Epithelial cell of esophagus (primary cell): ENCODE measurements at regions not wholly inside any gene's neighbourhood (a gene's known extent, or its start where the extent isn't known, plus 50 kb on each side); places are given as distances from the start of the nearest gene placed in this dataset.

Experiments
- DNase-seq: peaks from one replicate; pipeline ENCODE4 v3.0.0; 2010; ENCODE audit warnings: low read depth
- H3K4me3 ChIP-seq: 2 replicates; pipeline ENCODE4 v1.5.1; 2011; ENCODE audit warnings: mild to moderate bottlenecking, low read length, control low read depth
- CTCF ChIP-seq: IDR thresholded peaks from 2 replicates; pipeline ENCODE4 v1.5.1; 2011; ENCODE audit warnings: low read depth, mild to moderate bottlenecking, low read length, control low read depth, inconsistent platforms; ENCODE audit not compliant: insufficient read depth; ENCODE audit errors: missing control alignments

GRCh38 chr5:7329712-7330111 lies 66.2 kb upstream of the ADCY2 start:
- H3K4me3 ChIP-seq = no peak overlapping the region
- DNase-seq = peak; percentile 13
- TF ChIP-seq CTCF = no peak

- no peak for TF ChIP-seq CTCF
- no peak overlapping the region for H3K4me3 ChIP-seq
- no peak for DNase-seq
These were observed 65.7 kb upstream of the ADCY2 start for GRCh38 chr5:7330256-7330655.

- no peak overlapping the region for H3K4me3 ChIP-seq
- no peak for TF ChIP-seq CTCF
- DNase-seq = no peak
These were observed 64.8 kb upstream of the ADCY2 start for GRCh38 chr5:7331131-7331530.
